CD14-positive monocyte (primary cell): ENCODE measurements at regions not wholly inside any gene's neighbourhood (a gene's known extent, or its start where the extent isn't known, plus 50 kb on each side); places are given as distances from the start of the nearest gene placed in this dataset.

Experiments used
- DNase-seq, 3 donors: peaks; one replicate each; pipeline ENCODE4 v3.0.0-alpha.2; 2011 to 2022
- H2AFZ ChIP-seq: 2 replicates; pipeline ENCODE4 v1.6.0; 2012; ENCODE audit warnings: mild to moderate bottlenecking, low read depth, low read length, inconsistent platforms; ENCODE audit not compliant: insufficient read depth, poor library complexity, severe bottlenecking
- H3K27ac ChIP-seq, 2 donors: 1 replicate in 1 of 2; 2 replicates in 1 of 2; pipeline ENCODE4 v1.5.1; 2012 to 2013; ENCODE audit warnings: low read length in 2 of 2, control low read depth in 1 of 2, inconsistent platforms in 1 of 2, low read depth in 1 of 2, mild to moderate bottlenecking in 1 of 2
- H3K27me3 ChIP-seq, 2 donors: one replicate each; pipeline versions ENCODE4 v1.6.0 to v1.6.1; 2011 to 2013; ENCODE audit warnings: low read length in 2 of 2; ENCODE audit not compliant: control insufficient read depth in 2 of 2, insufficient read depth in 2 of 2
- H3K36me3 ChIP-seq, 2 donors: replicated peaks in 1 of 2; 1 replicate in 1 of 2; 2 replicates in 1 of 2; pipeline versions ENCODE4 v1.5.1 to v1.6.1; 2012 to 2013; ENCODE audit warnings: low read length in 2 of 2, control low read depth in 1 of 2, inconsistent platforms in 1 of 2, mild to moderate bottlenecking in 1 of 2; ENCODE audit not compliant: insufficient read depth in 2 of 2, control insufficient read depth in 1 of 2
- H3K4me1 ChIP-seq, 2 donors: 1 replicate in 1 of 2; 2 replicates in 1 of 2; pipeline versions ENCODE4 v1.5.1 to v1.6.1; 2012 to 2013; ENCODE audit warnings: low read length in 2 of 2, control low read depth in 1 of 2, inconsistent platforms in 1 of 2, mild to moderate bottlenecking in 1 of 2, moderate library complexity in 1 of 2; ENCODE audit not compliant: insufficient read depth in 2 of 2, control insufficient read depth in 1 of 2
- H3K4me2 ChIP-seq: replicated peaks from 2 replicates; pipeline ENCODE3; 2012; ENCODE audit warnings: low read length, moderate library complexity, mild to moderate bottlenecking; ENCODE audit not compliant: poor library complexity, severe bottlenecking; ENCODE audit errors: extremely low read depth
- H3K4me3 ChIP-seq, 3 experiments: fragments of 200-600 bp in 1 of 3; sonication (generic) in 1 of 3; replicated peaks in 1 of 3; 1 replicate in 2 of 3; 2 replicates in 1 of 3; pipeline ENCODE4 v1.5.1; 2011 to 2013; ENCODE audit warnings: low read length in 3 of 3, mild to moderate bottlenecking in 3 of 3, control low read depth in 2 of 3, low read depth in 2 of 3, inconsistent platforms in 1 of 3, moderate library complexity in 1 of 3
- H3K79me2 ChIP-seq: 2 replicates; pipeline ENCODE4 v1.6.0; 2012; ENCODE audit warnings: mild to moderate bottlenecking, control low read depth, inconsistent platforms, low read length, moderate library complexity; ENCODE audit not compliant: insufficient read depth
- H3K9ac ChIP-seq: 2 replicates; pipeline ENCODE4 v1.6.0; 2017; ENCODE audit warnings: low read length, mild to moderate bottlenecking; ENCODE audit not compliant: insufficient read depth, poor library complexity, severe bottlenecking
- H3K9me3 ChIP-seq, 2 donors: replicated peaks in 1 of 2; 1 replicate in 1 of 2; 2 replicates in 1 of 2; pipeline versions ENCODE4 v1.5.1 to v1.6.1; 2012 to 2013; ENCODE audit warnings: low read length in 2 of 2, control low read depth in 1 of 2; ENCODE audit not compliant: control insufficient read depth in 1 of 2, insufficient read depth in 1 of 2
- H4K20me1 ChIP-seq: 2 replicates; pipeline ENCODE4 v1.6.0; 2012; ENCODE audit warnings: mild to moderate bottlenecking, low read length, control low read depth, moderate library complexity; ENCODE audit not compliant: insufficient read depth
- H3K27ac Mint-ChIP-seq, 7 donors: one replicate each; pipeline ENCODE4 v1.8.0; 2020; ENCODE audit warnings: mild to moderate bottlenecking in 7 of 7, mixed read lengths in 7 of 7, moderate library complexity in 6 of 7, inconsistent platforms in 2 of 7
- H3K27me3 Mint-ChIP-seq, 3 donors: one replicate each; pipeline ENCODE4 v1.8.0; 2021 to 2022; ENCODE audit warnings: low read depth in 3 of 3, mild to moderate bottlenecking in 3 of 3, mixed read lengths in 3 of 3, moderate library complexity in 3 of 3, inconsistent platforms in 1 of 3
- H3K36me3 Mint-ChIP-seq, 2 donors: one replicate each; pipeline ENCODE4 v1.8.0; 2020; ENCODE audit warnings: mixed read lengths in 2 of 2, inconsistent platforms in 1 of 2, mild to moderate bottlenecking in 1 of 2
- H3K4me1 Mint-ChIP-seq: one replicate; pipeline ENCODE4 v1.8.0; 2020; ENCODE audit warnings: mild to moderate bottlenecking, mixed read lengths
- H3K4me3 Mint-ChIP-seq, 2 donors: one replicate each; pipeline ENCODE4 v1.8.0; 2020; ENCODE audit warnings: mild to moderate bottlenecking in 2 of 2, mixed read lengths in 2 of 2, moderate library complexity in 1 of 2
- H3K9me3 Mint-ChIP-seq, 7 donors: one replicate each; pipeline ENCODE4 v1.8.0; 2020 to 2022; ENCODE audit warnings: mixed read lengths in 7 of 7, mild to moderate bottlenecking in 6 of 7, moderate library complexity in 6 of 7, inconsistent platforms in 2 of 7
- WGBS: methylation state at CpG from one replicate; pipeline ENCODE4 v1.1.5; 2013; ENCODE audit warnings: missing lambda C conversion rate; ENCODE audit not compliant: insufficient coverage; 5-methylcytosine and 5-hydroxymethylcytosine counted together
- intact Hi-C, 2 donors: fragments of 100-400 bp; cut with micrococcal nuclease; formaldehyde crosslinking; loops; one replicate each; pipeline versions ENCODE4 v1.15.0 to v1.15.1; 2023
- TF ChIP-seq, protein P1 (sequence below): fragments of 200-600 bp; IDR thresholded peaks from one replicate; pipeline ENCODE4 v1.8.0; 2022; ENCODE audit warnings: antibody characterized with exemption, mild to moderate bottlenecking

DNA sequence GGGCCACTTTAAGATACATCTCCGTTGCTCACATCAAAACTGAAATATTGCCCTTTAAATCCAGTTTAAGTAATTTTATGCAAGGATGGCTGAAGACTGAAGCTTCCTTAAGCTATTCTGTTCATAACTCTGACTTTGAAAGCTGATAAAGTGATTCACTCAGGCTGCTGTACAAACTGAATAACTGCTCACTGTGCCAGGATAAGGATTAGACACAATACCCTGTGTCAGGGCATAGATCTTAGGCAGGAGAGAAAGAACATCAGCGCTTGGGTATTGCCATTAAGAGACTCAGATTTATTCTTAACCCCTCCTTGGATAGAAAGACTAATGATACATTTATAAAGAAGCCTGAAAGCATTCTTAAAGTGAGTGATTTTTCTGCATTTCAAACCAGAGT is 614.5 kb upstream of the ZWINT start:
- TF ChIP-seq, protein P1, sequence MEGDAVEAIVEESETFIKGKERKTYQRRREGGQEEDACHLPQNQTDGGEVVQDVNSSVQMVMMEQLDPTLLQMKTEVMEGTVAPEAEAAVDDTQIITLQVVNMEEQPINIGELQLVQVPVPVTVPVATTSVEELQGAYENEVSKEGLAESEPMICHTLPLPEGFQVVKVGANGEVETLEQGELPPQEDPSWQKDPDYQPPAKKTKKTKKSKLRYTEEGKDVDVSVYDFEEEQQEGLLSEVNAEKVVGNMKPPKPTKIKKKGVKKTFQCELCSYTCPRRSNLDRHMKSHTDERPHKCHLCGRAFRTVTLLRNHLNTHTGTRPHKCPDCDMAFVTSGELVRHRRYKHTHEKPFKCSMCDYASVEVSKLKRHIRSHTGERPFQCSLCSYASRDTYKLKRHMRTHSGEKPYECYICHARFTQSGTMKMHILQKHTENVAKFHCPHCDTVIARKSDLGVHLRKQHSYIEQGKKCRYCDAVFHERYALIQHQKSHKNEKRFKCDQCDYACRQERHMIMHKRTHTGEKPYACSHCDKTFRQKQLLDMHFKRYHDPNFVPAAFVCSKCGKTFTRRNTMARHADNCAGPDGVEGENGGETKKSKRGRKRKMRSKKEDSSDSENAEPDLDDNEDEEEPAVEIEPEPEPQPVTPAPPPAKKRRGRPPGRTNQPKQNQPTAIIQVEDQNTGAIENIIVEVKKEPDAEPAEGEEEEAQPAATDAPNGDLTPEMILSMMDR, result no peak
- H3K9me3 ChIP-seq, result peaks cover 0 to 4% of the 10 kb centered on the region in 2 donors
- no peaks in the 10 kb centered on the region for H3K27me3 ChIP-seq
- H3K36me3 ChIP-seq, result no peaks in the 10 kb centered on the region
- H3K4me2 ChIP-seq, result no peak overlapping the region
- no peak overlapping the region for H2AFZ ChIP-seq
- WGBS, result no CpG with 5 or more reads among the region's 2 CpGs
- H3K9ac ChIP-seq, result no peak overlapping the region
- no peak for DNase-seq
- Mint-ChIP-seq H3K27me3 (no peaks in the 10 kb centered on the region), H3K27ac (no peak overlapping the region), H3K4me3 (no peak overlapping the region), H3K36me3 (no peaks in the 10 kb centered on the region), H3K4me1 (no peaks in the 10 kb centered on the region), H3K9me3 (peaks cover 0 to 12% (median 0%) of the 10 kb centered on the region in 7 donors)
- H3K79me2 ChIP-seq, result no peaks in the 10 kb centered on the region
- intact Hi-C loops, result no loop called here
- H3K27ac ChIP-seq, result no peak overlapping the region
- no peaks in the 10 kb centered on the region for H3K4me1 ChIP-seq
- H4K20me1 ChIP-seq, result no peaks in the 10 kb centered on the region
- H3K4me3 ChIP-seq, result no peak overlapping the region

DNA sequence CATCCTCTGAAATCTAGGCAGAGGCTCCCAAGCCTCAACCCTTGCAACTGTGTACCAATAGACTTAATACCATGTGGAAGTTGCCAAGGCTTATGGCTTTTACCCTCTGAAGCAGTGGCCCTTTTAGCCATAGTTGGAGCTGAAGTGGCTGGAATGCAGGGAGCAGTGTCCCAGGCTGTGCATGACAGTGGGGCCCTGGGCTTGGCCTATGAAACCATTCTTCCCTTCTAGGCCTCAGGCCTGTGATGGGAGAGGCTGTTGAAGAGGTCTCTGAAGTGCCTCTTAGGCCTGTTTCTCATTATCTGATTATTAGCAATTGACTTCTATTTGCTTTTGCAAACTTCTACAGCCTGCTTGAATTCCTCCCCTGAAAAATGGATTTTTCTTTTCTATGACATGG is 612.7 kb upstream of the ZWINT start:
- Histone ChIP-seq H3K79me2 (no peaks in the 10 kb centered on the region), H3K27ac (no peak overlapping the region), H3K9ac (no peak overlapping the region), H3K9me3 (peaks cover 0 to 4% of the 10 kb centered on the region in 2 donors), H3K4me1 (no peaks in the 10 kb centered on the region), H3K27me3 (no peaks in the 10 kb centered on the region), H4K20me1 (no peaks in the 10 kb centered on the region), H3K4me3 (no peak overlapping the region), H3K4me2 (no peak overlapping the region), H2AFZ (no peak overlapping the region), H3K36me3 (no peaks in the 10 kb centered on the region)
- no peak for DNase-seq
- intact Hi-C loops, result no loop called here
- Mint-ChIP-seq H3K27ac (no peak overlapping the region), H3K4me1 (no peaks in the 10 kb centered on the region), H3K9me3 (peaks cover 0 to 16% (median 0%) of the 10 kb centered on the region in 7 donors), H3K36me3 (no peaks in the 10 kb centered on the region), H3K27me3 (no peaks in the 10 kb centered on the region), H3K4me3 (no peak overlapping the region)
- TF ChIP-seq, protein P1, result no peak
